GM19043 (cell line): ENCODE measurements at regions not wholly inside any gene's neighbourhood (a gene's known extent, or its start where the extent isn't known, plus 50 kb on each side); places are given as distances from the start of the nearest gene placed in this dataset.

ENCODE experiments used
- ATAC-seq: cut with Tn5 transposase; IDR thresholded peaks from one replicate; pipeline ENCODE4 v1.9.1; 2021; ENCODE audit warnings: low read depth; ENCODE audit not compliant: unreplicated experiment

GRCh38 chr3:180092889-180093288, 56.2 kb upstream of the PEX5L start:
- no peak for ATAC-seq

- no peak for ATAC-seq
These were observed 56.8 kb upstream of the PEX5L start for GRCh38 chr3:180093535-180093934.

GRCh38 chr3:180097626-180098025, 60.9 kb upstream of the PEX5L start:
- no peak for ATAC-seq

- ATAC-seq: no peak
These were observed 65.4 kb upstream of the PEX5L start for GRCh38 chr3:180102134-180102533.

- ATAC-seq: no peak
These were observed 65.9 kb upstream of the PEX5L start for GRCh38 chr3:180102604-180103003.

GRCh38 chr3:180116203-180116602, 79.5 kb upstream of the PEX5L start:
- ATAC-seq: no peak

GRCh38 chr3:180116658-180117057, 79.9 kb upstream of the PEX5L start:
- no peak for ATAC-seq

GRCh38 chr3:180117381-180118163, 80.8 kb upstream of the PEX5L start:
- ATAC-seq: no peak

- no peak for ATAC-seq
These were observed 82.8 kb upstream of the PEX5L start for GRCh38 chr3:180119567-180119966.

- ATAC-seq: no peak
These were observed 87.2 kb upstream of the PEX5L start for GRCh38 chr3:180123928-180124327.

- ATAC-seq: no peak
These were observed 94.4 kb upstream of the PEX5L start for GRCh38 chr3:180131169-180131568.

- ATAC-seq: no peak
These were observed 98.4 kb upstream of the PEX5L start for GRCh38 chr3:180135101-180135500.

GRCh38 chr3:180138871-180139270, 102.1 kb upstream of the PEX5L start:
- no peak for ATAC-seq

- ATAC-seq: no peak
These were observed 105.3 kb upstream of the PEX5L start for GRCh38 chr3:180142041-180142440.

- ATAC-seq: no peak
These were observed 105.7 kb upstream of the PEX5L start for GRCh38 chr3:180142472-180142871.

- ATAC-seq: no peak
These were observed 125.0 kb upstream of the PEX5L start for GRCh38 chr3:180161770-180162169.

GRCh38 chr3:180175572-180175971, 138.8 kb upstream of the PEX5L start:
- no peak for ATAC-seq

- ATAC-seq: no peak
These were observed 139.3 kb upstream of the PEX5L start for GRCh38 chr3:180176059-180176458.

GRCh38 chr3:180177255-180177654, 140.5 kb upstream of the PEX5L start:
- ATAC-seq: no peak

- ATAC-seq: no peak
These were observed 142.8 kb upstream of the PEX5L start for GRCh38 chr3:180179562-180179961.

- no peak for ATAC-seq
These were observed 144.1 kb upstream of the PEX5L start for GRCh38 chr3:180180795-180181194.

GRCh38 chr3:180181387-180181786, 144.7 kb upstream of the PEX5L start:
- ATAC-seq: no peak

- ATAC-seq: no peak
These were observed 146.6 kb upstream of the PEX5L start for GRCh38 chr3:180183346-180183745.
